ENCODE measurements at regions not wholly inside any gene's neighbourhood (a gene's known extent, or its start where the extent isn't known, plus 50 kb on each side); places are given as distances from the start of the nearest gene placed in this dataset.
"Not testable (repeated sequence)": the region's sequence is repeated elsewhere in the genome, so short reads cannot be mapped to it uniquely, and the experiment has no call there.

GRCh38 chr17:70323269-70323668 lies 153.9 kb downstream of the KCNJ2 start:
- DNase-seq: no peak

GRCh38 chr17:70324031-70324430 lies 154.7 kb downstream of the KCNJ2 start:
- no peak for DNase-seq

GRCh38 chr17:70327279-70327678 lies 157.9 kb downstream of the KCNJ2 start:
- no peak for DNase-seq

- DNase-seq: no peak
Measured at GRCh38 chr17:70327723-70328122, 158.4 kb downstream of the KCNJ2 start.

GRCh38 chr17:70329721-70330120 lies 160.4 kb downstream of the KCNJ2 start:
- DNase-seq: no peak

GRCh38 chr17:70331066-70331465 lies 161.7 kb downstream of the KCNJ2 start:
- not testable (repeated sequence) for DNase-seq

GRCh38 chr17:70332356-70333210 lies 163.3 kb downstream of the KCNJ2 start:
- no peak for DNase-seq

- no peak for DNase-seq
Measured at GRCh38 chr17:70336411-70336810, 167.1 kb downstream of the KCNJ2 start.

- DNase-seq: no peak
Measured at GRCh38 chr17:70338946-70339354, 169.6 kb downstream of the KCNJ2 start.

GRCh38 chr17:70343114-70343513 lies 173.8 kb downstream of the KCNJ2 start:
- DNase-seq: peak in 2 of 4 experiments; percentile 26 to 28

GRCh38 chr17:70344386-70345060 lies 175.2 kb downstream of the KCNJ2 start:
- DNase-seq: peak; percentile 12 to 48 (median 28)

- no peak for DNase-seq
Measured at GRCh38 chr17:70345061-70345460, 175.7 kb downstream of the KCNJ2 start.

- DNase-seq: peak in 3 of 4 experiments; percentile 16 to 59 (median 52)
Measured at GRCh38 chr17:70352834-70353233, 183.5 kb downstream of the KCNJ2 start.

- no peak for DNase-seq
Measured at GRCh38 chr17:70353408-70354092, 184.2 kb downstream of the KCNJ2 start.

- DNase-seq: no peak
Measured at GRCh38 chr17:70355185-70355584, 185.9 kb downstream of the KCNJ2 start.

- DNase-seq: no peak
Measured at GRCh38 chr17:70357190-70357589, 187.9 kb downstream of the KCNJ2 start.

GRCh38 chr17:70365091-70365583 lies 195.8 kb downstream of the KCNJ2 start:
- peak; percentile 45 to 82 (median 66) for DNase-seq

- no peak for DNase-seq
Measured at GRCh38 chr17:70366386-70366785, 197.1 kb downstream of the KCNJ2 start.

- no peak for DNase-seq
Measured at GRCh38 chr17:70368011-70368410, 198.7 kb downstream of the KCNJ2 start.

- DNase-seq: peak in 3 of 4 experiments; percentile 7 to 44 (median 32)
Measured at GRCh38 chr17:70369391-70369790, 200.1 kb downstream of the KCNJ2 start.

- peak in 3 of 4 experiments; percentile 27 to 48 (median 40) for DNase-seq
Measured at GRCh38 chr17:70370816-70371215, 201.5 kb downstream of the KCNJ2 start.

GRCh38 chr17:70373369-70373768 lies 204.0 kb downstream of the KCNJ2 start:
- DNase-seq: no peak

- DNase-seq: no peak
Measured at GRCh38 chr17:70374496-70374895, 205.2 kb downstream of the KCNJ2 start.
